Endothelial cell of umbilical vein (primary cell): ENCODE measurements at regions not wholly inside any gene's neighbourhood (a gene's known extent, or its start where the extent isn't known, plus 50 kb on each side); places are given as distances from the start of the nearest gene placed in this dataset.

ENCODE experiments used
- BruUV-seq: library from RNA; stranded (reverse); fragments of 400-500 nt; replicated peaks from 2 replicates; lab custom pipeline; 2021; lab: Mats Ljungman, UMichigan
- CTCF ChIA-PET: fragments of 300-600, 350-600 bp; sonication (Branson Sonifier 250); formaldehyde crosslinking; loops from one replicate; lab custom pipeline; 2021; ENCODE audit warnings: antibody characterized with exemption, inconsistent platforms; lab: Charles Lee
- POLR2A ChIA-PET: fragments of 300-600, 350-600 bp; sonication (Branson Sonifier 250); formaldehyde crosslinking; loops from one replicate; lab custom pipeline; 2021; ENCODE audit warnings: antibody characterized with exemption, inconsistent platforms; lab: Charles Lee
- DNase-seq: peaks from one replicate; pipeline ENCODE4 v3.0.0-alpha.2; 2011; ENCODE audit warnings: low read depth, low spot score
- FAIRE-seq: peaks from 2 replicates; lab custom pipeline; 2011; peaks lifted over from hg19 to GRCh38; lab: Jason Lieb, UNC
- H2AFZ ChIP-seq: 2 replicates; pipeline ENCODE4 v1.6.0; 2012; ENCODE audit warnings: low read depth, low read length, control low read depth, inconsistent platforms
- H3K27ac ChIP-seq: 2 replicates; pipeline ENCODE4 v1.5.1; 2011; ENCODE audit warnings: low read depth, mild to moderate bottlenecking, control low read depth, low read length, moderate library complexity; ENCODE audit not compliant: insufficient read depth
- H3K27me3 ChIP-seq, 2 experiments: 2 replicates each; pipeline versions ENCODE4 v1.6.0 to v1.6.1; 2011; ENCODE audit warnings: low read length in 2 of 2, mixed read lengths in 1 of 2; ENCODE audit not compliant: control insufficient read depth in 2 of 2, insufficient read depth in 2 of 2
- H3K36me3 ChIP-seq, 2 experiments: 2 replicates in 1 of 2; 3 replicates in 1 of 2; pipeline ENCODE4 v1.5.1; 2011; ENCODE audit warnings: low read length in 2 of 2, mild to moderate bottlenecking in 1 of 2, moderate library complexity in 1 of 2; ENCODE audit not compliant: control insufficient read depth in 2 of 2, insufficient read depth in 2 of 2; ENCODE audit errors: extremely low read depth in 1 of 2
- H3K4me1 ChIP-seq: 3 replicates; pipeline ENCODE4 v1.5.1; 2011; ENCODE audit warnings: mild to moderate bottlenecking, low read length; ENCODE audit not compliant: control insufficient read depth, insufficient read depth; ENCODE audit errors: extremely low read depth
- H3K4me2 ChIP-seq: 2 replicates; pipeline ENCODE4 v1.6.1; 2011; ENCODE audit warnings: low read length, control low read depth, mixed read lengths; ENCODE audit not compliant: insufficient read depth
- H3K4me3 ChIP-seq, 3 experiments: fragments of 200-600 bp in 1 of 3; sonication (generic), shearing (Covaris generic) in 1 of 3; replicated peaks in 1 of 3; 2 replicates each; pipeline ENCODE4 v1.5.1; 2011 to 2016; ENCODE audit warnings: control low read depth in 3 of 3, low read length in 3 of 3, mild to moderate bottlenecking in 2 of 3, inconsistent platforms in 1 of 3, low read depth in 1 of 3, moderate library complexity in 1 of 3; ENCODE audit not compliant: insufficient read depth in 1 of 3
- H3K79me2 ChIP-seq: 2 replicates; pipeline ENCODE4 v1.6.0; 2012; ENCODE audit warnings: low read length, inconsistent platforms; ENCODE audit not compliant: control insufficient read depth, insufficient read depth
- H3K9ac ChIP-seq: replicated peaks from 2 replicates; pipeline ENCODE3; 2011; ENCODE audit warnings: low read length, control low read depth; ENCODE audit not compliant: insufficient read depth; ENCODE audit errors: extremely low read depth
- H3K9me1 ChIP-seq: replicated peaks from 3 replicates; pipeline ENCODE4 v1.6.0; 2011; ENCODE audit warnings: mild to moderate bottlenecking, low read length; ENCODE audit not compliant: control insufficient read depth, insufficient read depth; ENCODE audit errors: extremely low read depth
- H3K9me3 ChIP-seq: replicated peaks from 2 replicates; pipeline ENCODE4 v1.5.1; 2012; ENCODE audit warnings: low read length, inconsistent platforms; ENCODE audit not compliant: control insufficient read depth, insufficient read depth
- H4K20me1 ChIP-seq: replicated peaks from 2 replicates; pipeline ENCODE3; 2011; ENCODE audit warnings: mild to moderate bottlenecking, low read length; ENCODE audit not compliant: control insufficient read depth, insufficient read depth; ENCODE audit errors: extremely low read depth
- CTCF ChIP-seq, 2 donors: IDR thresholded peaks; 1 replicate in 1 of 2; 2 replicates in 1 of 2; pipeline ENCODE4 v1.5.1; 2011; ENCODE audit warnings: low read length in 2 of 2, mild to moderate bottlenecking in 2 of 2, moderate library complexity in 2 of 2, control low read depth in 1 of 2, inconsistent platforms in 1 of 2, low read depth in 1 of 2; ENCODE audit not compliant: insufficient read depth in 1 of 2; ENCODE audit errors: extremely low read depth in 1 of 2
- EZH2 ChIP-seq: IDR thresholded peaks from 2 replicates; pipeline ENCODE4 v1.6.1; 2012; ENCODE audit warnings: borderline replicate concordance, low read depth, mild to moderate bottlenecking, moderate library complexity, low read length, inconsistent platforms; ENCODE audit not compliant: severe bottlenecking
- FOS ChIP-seq: IDR thresholded peaks from 2 replicates; pipeline ENCODE4 v1.6.1; 2011; ENCODE audit warnings: mild to moderate bottlenecking, low read length, moderate library complexity, borderline replicate concordance; ENCODE audit not compliant: insufficient read depth
- GATA2 ChIP-seq: IDR thresholded peaks from 2 replicates; pipeline ENCODE4 v1.7.0; 2011; ENCODE audit warnings: low read depth, mild to moderate bottlenecking, moderate library complexity, mixed read lengths, low read length; ENCODE audit not compliant: insufficient read length, insufficient read depth
- JUN ChIP-seq: IDR thresholded peaks from 2 replicates; pipeline ENCODE4 v1.6.1; 2011; ENCODE audit warnings: borderline replicate concordance, low read depth; ENCODE audit not compliant: insufficient read length, insufficient read depth
- MYC ChIP-seq: IDR thresholded peaks from one replicate; pipeline ENCODE4 v1.6.1; 2011; ENCODE audit warnings: mild to moderate bottlenecking, low read depth, low read length
- POLR2A ChIP-seq: IDR thresholded peaks from 2 replicates; pipeline ENCODE4 v1.6.1; 2012; ENCODE audit warnings: low read depth, mild to moderate bottlenecking, control low read depth, low read length
- POLR2AphosphoS5 ChIP-seq: IDR thresholded peaks from 2 replicates; pipeline ENCODE4 v1.6.1; 2012; ENCODE audit warnings: low read depth, mild to moderate bottlenecking, control low read depth, low read length, moderate library complexity; ENCODE audit not compliant: insufficient read depth
- dilution Hi-C: fragments of 300-500 bp; cut with MboI; formaldehyde crosslinking; loops from one replicate; pipeline ENCODE4 v1.15.0; 2019; ENCODE audit warnings: low sequenced_read_pairs; ENCODE audit not compliant: extremely low pct_ligation_motif_present
- intact Hi-C: fragments of 100-400 bp; cut with micrococcal nuclease; formaldehyde crosslinking; loops from one replicate; pipeline ENCODE4 v1.10.0; 2022
- TF ChIP-seq, protein P1 (sequence below): IDR thresholded peaks from 2 replicates; pipeline ENCODE4 v1.6.1; 2011; ENCODE audit not compliant: insufficient read depth, insufficient read length

GRCh38 chr5:115431116-115431515, 113.5 kb downstream of the FEM1C start:
- no peak overlapping the region for H2AFZ ChIP-seq
- no peaks in the 10 kb centered on the region for H3K4me1 ChIP-seq
- H3K9ac ChIP-seq, result no peak overlapping the region
- no peaks in the 10 kb centered on the region for H3K9me3 ChIP-seq
- POLR2A ChIA-PET, result no interaction called here
- no peak for FAIRE-seq
- H3K36me3 ChIP-seq, result no peaks in the 10 kb centered on the region
- H3K9me1 ChIP-seq, result no peaks in the 10 kb centered on the region
- no TSS peak for BruUV-seq
- CTCF ChIA-PET, result no interaction called here
- H3K4me2 ChIP-seq, result no peak overlapping the region
- DNase-seq, result no peak
- no peaks in the 10 kb centered on the region for H3K79me2 ChIP-seq
- H3K27ac ChIP-seq, result no peak overlapping the region
- H4K20me1 ChIP-seq, result no peaks in the 10 kb centered on the region
- no peak for TF ChIP-seq FOS
- TF ChIP-seq GATA2, result no peak
- TF ChIP-seq EZH2, result no peak
- TF ChIP-seq, protein P1, sequence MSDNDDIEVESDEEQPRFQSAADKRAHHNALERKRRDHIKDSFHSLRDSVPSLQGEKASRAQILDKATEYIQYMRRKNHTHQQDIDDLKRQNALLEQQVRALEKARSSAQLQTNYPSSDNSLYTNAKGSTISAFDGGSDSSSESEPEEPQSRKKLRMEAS, result no peak
- TF ChIP-seq CTCF (IDR thresholded peaks at IDR 0.05; ENCODE audit: extremely low read depth in 1 of 2, insufficient read depth in 1 of 2, low read depth in 1 of 2, low read length in 2 of 2), result no peak
- TF ChIP-seq MYC, result no peak
- no peak for TF ChIP-seq POLR2AphosphoS5
- TF ChIP-seq POLR2A, result no peak
- TF ChIP-seq JUN, result no peak
- intact Hi-C loops, result no loop called here
- H3K4me3 ChIP-seq, result no peak overlapping the region
- no peaks in the 10 kb centered on the region for H3K27me3 ChIP-seq
- dilution Hi-C loops, result no loop called here
